HCT116 (cell line): ENCODE measurements at regions not wholly inside any gene's neighbourhood (a gene's known extent, or its start where the extent isn't known, plus 50 kb on each side); places are given as distances from the start of the nearest gene placed in this dataset.

Experiments used
- ATAC-seq: fragments of 200-7000 bp; cut with Tn5 transposase; 2 replicates; pipeline ENCODE4 v1.9.1; 2020; ENCODE audit warnings: mild to moderate bottlenecking, moderate library complexity
- BruUV-seq: library from RNA; stranded (reverse); fragments of 400-500 nt; replicated peaks from 2 replicates; lab custom pipeline; 2021; lab: Mats Ljungman, UMichigan
- CTCF ChIA-PET: fragments of 300-600 bp; sonication (Branson Sonifier 250); formaldehyde crosslinking; loops from one replicate; lab custom pipeline; 2021; ENCODE audit warnings: antibody characterized with exemption; lab: Charles Lee
- POLR2A ChIA-PET: fragments of 300-600, 350-600 bp; sonication (Branson Sonifier 250); formaldehyde crosslinking; loops from one replicate; lab custom pipeline; 2021; ENCODE audit warnings: antibody characterized with exemption; lab: Charles Lee
- RAD21 ChIA-PET, 2 experiments: fragments of 300-600 bp; sonication (Branson Sonifier 250); formaldehyde crosslinking; loops; one replicate each; lab custom pipeline; 2023; ENCODE audit warnings: low total read pairs in 2 of 2; ENCODE audit not compliant: uncharacterized antibody in 2 of 2, unreplicated experiment in 2 of 2, low non-redundant PET in 1 of 2; lab: Charles Lee
- DNase-seq: peaks from one replicate; pipeline ENCODE4 v3.0.0-alpha.2; 2010; ENCODE audit warnings: low read depth, low spot score
- H2AFZ ChIP-seq: fragments of 200-600 bp; shearing (Covaris generic), sonication (generic); 2 replicates; pipeline ENCODE4 v1.6.1; 2017; ENCODE audit warnings: low read depth, mixed run types, mixed read lengths, antibody characterized with exemption, low read length; ENCODE audit not compliant: poor library complexity, severe bottlenecking
- H3K27ac ChIP-seq: 2 replicates; pipeline ENCODE4 v1.5.1; 2012; ENCODE audit warnings: low read depth, low read length
- H3K27me3 ChIP-seq: fragments of 200-600 bp; sonication (generic); 2 replicates; pipeline ENCODE4 v1.6.1; 2016; ENCODE audit warnings: mixed run types, low read length, mixed read lengths; ENCODE audit not compliant: insufficient read depth
- H3K36me3 ChIP-seq, 2 experiments: fragments of 200-500 bp in 1 of 2; fragments of 200-600 bp in 1 of 2; sonication (Bioruptor generic) in 1 of 2; sonication (generic) in 1 of 2; 2 replicates each; pipeline versions ENCODE4 v1.5.1 to v1.6.1; 2014 to 2016; ENCODE audit warnings: low read length in 2 of 2, inconsistent platforms in 1 of 2, mixed read lengths in 1 of 2, mixed run types in 1 of 2; ENCODE audit not compliant: insufficient read depth in 2 of 2, control insufficient read depth in 1 of 2
- H3K4me1 ChIP-seq, 2 experiments: fragments of 200-600 bp in 1 of 2; sonication (generic) in 1 of 2; 2 replicates each; pipeline versions ENCODE4 v1.5.1 to v1.6.1; 2012 to 2017; ENCODE audit warnings: low read length in 2 of 2, inconsistent platforms in 1 of 2, mild to moderate bottlenecking in 1 of 2, mixed read lengths in 1 of 2, mixed run types in 1 of 2, moderate library complexity in 1 of 2; ENCODE audit not compliant: insufficient read depth in 2 of 2, control insufficient read depth in 1 of 2
- H3K4me2 ChIP-seq: fragments of 200-600 bp; sonication (generic); 2 replicates; pipeline ENCODE4 v1.6.1; 2017; ENCODE audit warnings: mixed run types, low read length, mixed read lengths
- H3K4me3 ChIP-seq, 2 experiments: fragments of 200-600 bp in 1 of 2; sonication (generic) in 1 of 2; replicated peaks in 1 of 2; 2 replicates each; pipeline ENCODE4 v1.5.1; 2011 to 2016; ENCODE audit warnings: low read length in 2 of 2, control low read depth in 1 of 2, low read depth in 1 of 2, mild to moderate bottlenecking in 1 of 2, mixed read lengths in 1 of 2, mixed run types in 1 of 2
- H3K79me2 ChIP-seq: fragments of 200-600 bp; sonication (generic); 2 replicates; pipeline ENCODE4 v1.6.1; 2017; ENCODE audit warnings: mild to moderate bottlenecking, mixed run types, low read length, moderate library complexity, mixed read lengths; ENCODE audit not compliant: insufficient read depth
- H3K9ac ChIP-seq: fragments of 200-600 bp; sonication (generic); 2 replicates; pipeline ENCODE4 v1.6.1; 2016; ENCODE audit warnings: low read length, mixed read lengths
- H3K9me2 ChIP-seq: fragments of 200-600 bp; sonication (generic), shearing (Covaris generic); 2 replicates; pipeline ENCODE4 v1.6.1; 2017; ENCODE audit warnings: mixed run types, mild to moderate bottlenecking, moderate library complexity; ENCODE audit not compliant: insufficient read depth
- H3K9me3 ChIP-seq, 2 experiments: fragments of 200-500 bp in 1 of 2; fragments of 200-600 bp in 1 of 2; sonication (Bioruptor generic) in 1 of 2; sonication (generic) in 1 of 2; 2 replicates each; pipeline ENCODE4 v1.6.1; 2014 to 2017; ENCODE audit warnings: low read length in 2 of 2, mixed read lengths in 2 of 2, inconsistent platforms in 1 of 2, low read depth in 1 of 2, mild to moderate bottlenecking in 1 of 2, mixed run types in 1 of 2, moderate library complexity in 1 of 2; ENCODE audit not compliant: control insufficient read depth in 1 of 2, insufficient read depth in 1 of 2
- H4K20me1 ChIP-seq: fragments of 200-600 bp; sonication (generic), shearing (Covaris generic); 2 replicates; pipeline ENCODE4 v1.6.1; 2017; ENCODE audit warnings: mixed run types, mild to moderate bottlenecking, moderate library complexity; ENCODE audit not compliant: insufficient read depth
- CBX3 ChIP-seq: IDR thresholded peaks from 2 replicates; pipeline ENCODE4 v1.6.1; 2012; ENCODE audit warnings: low read depth
- CEBPB ChIP-seq: IDR thresholded peaks from 2 replicates; pipeline ENCODE4 v1.6.1; 2012; ENCODE audit warnings: low read depth
- EZH2 ChIP-seq: fragments of 200-600 bp; sonication (generic); IDR thresholded peaks from 2 replicates; pipeline ENCODE4 v1.6.1; 2017; ENCODE audit warnings: antibody characterized with exemption, mixed run types
- EZH2phosphoT487 ChIP-seq: fragments of 200-600 bp; IDR thresholded peaks from 2 replicates; pipeline ENCODE4 v1.6.1; 2018; ENCODE audit warnings: antibody characterized with exemption, borderline replicate concordance
- FOSL1 ChIP-seq: IDR thresholded peaks from 2 replicates; pipeline ENCODE4 v1.6.1; 2012; ENCODE audit warnings: low read depth
- POLR2A ChIP-seq: IDR thresholded peaks from 2 replicates; pipeline ENCODE4 v1.7.0; 2011; ENCODE audit warnings: borderline replicate concordance; ENCODE audit not compliant: insufficient read depth, insufficient read length; ENCODE audit errors: extremely low read depth
- YY1 ChIP-seq: IDR thresholded peaks from 2 replicates; pipeline ENCODE4 v1.6.1; 2011; ENCODE audit warnings: low read length, low read depth, moderate library complexity, mild to moderate bottlenecking; ENCODE audit not compliant: insufficient replicate concordance; ENCODE audit errors: extremely low read depth
- ZBTB33 ChIP-seq: IDR thresholded peaks from 2 replicates; pipeline ENCODE4 v1.6.1; 2011; ENCODE audit warnings: mild to moderate bottlenecking, low read length, moderate library complexity; ENCODE audit not compliant: insufficient replicate concordance; ENCODE audit errors: extremely low read depth
- ZFX ChIP-seq: fragments of 450-650 bp; IDR thresholded peaks from 2 replicates; pipeline ENCODE4 v1.6.1; 2017
- intact Hi-C: fragments of 100-400 bp; cut with micrococcal nuclease; formaldehyde crosslinking; loops from 2 replicates; pipeline ENCODE4 v1.10.0; 2022
- TF ChIP-seq, protein P1 (sequence below): IDR thresholded peaks from 2 replicates; pipeline ENCODE4 v1.6.1; 2012; ENCODE audit warnings: low read depth
- TF ChIP-seq, protein P2 (sequence below): IDR thresholded peaks from 2 replicates; pipeline ENCODE4 v1.6.1; 2012
- TF ChIP-seq, protein P3 (sequence below): IDR thresholded peaks from 2 replicates; pipeline ENCODE4 v1.6.1; 2012

DNA sequence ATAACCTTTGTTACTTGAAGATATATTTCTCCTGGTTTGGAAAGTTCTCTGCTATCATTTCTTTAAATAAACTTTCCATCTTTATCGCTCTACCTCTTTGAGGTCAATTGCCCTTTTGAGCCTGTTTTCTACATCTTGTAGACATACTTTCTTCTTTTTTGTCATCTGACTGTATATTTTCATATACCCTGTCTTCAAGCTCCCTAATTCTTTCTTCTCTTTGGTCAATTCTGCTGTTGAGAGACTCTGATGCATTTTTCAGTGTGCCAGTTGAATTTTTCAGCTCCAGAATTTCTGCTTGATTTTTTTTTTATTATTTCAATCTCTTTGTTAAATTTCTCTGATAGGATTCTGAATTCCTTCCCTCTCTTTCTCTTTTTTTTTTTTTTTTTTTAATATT is 511.2 kb upstream of the GRAMD2B start:
- ATAC-seq, result no peak
- ChIA-PET CTCF (no interaction called here), POLR2A (no interaction called here), RAD21 (no interaction called here)
- H3K9ac ChIP-seq, result no peak overlapping the region
- no peak overlapping the region for H3K4me2 ChIP-seq
- H3K36me3 ChIP-seq, result no peaks in the 10 kb centered on the region
- H3K9me3 ChIP-seq, result no peaks in the 10 kb centered on the region
- H3K9me2 ChIP-seq, result no peaks in the 10 kb centered on the region
- TF ChIP-seq CBX3, result no peak
- TF ChIP-seq, protein P1, sequence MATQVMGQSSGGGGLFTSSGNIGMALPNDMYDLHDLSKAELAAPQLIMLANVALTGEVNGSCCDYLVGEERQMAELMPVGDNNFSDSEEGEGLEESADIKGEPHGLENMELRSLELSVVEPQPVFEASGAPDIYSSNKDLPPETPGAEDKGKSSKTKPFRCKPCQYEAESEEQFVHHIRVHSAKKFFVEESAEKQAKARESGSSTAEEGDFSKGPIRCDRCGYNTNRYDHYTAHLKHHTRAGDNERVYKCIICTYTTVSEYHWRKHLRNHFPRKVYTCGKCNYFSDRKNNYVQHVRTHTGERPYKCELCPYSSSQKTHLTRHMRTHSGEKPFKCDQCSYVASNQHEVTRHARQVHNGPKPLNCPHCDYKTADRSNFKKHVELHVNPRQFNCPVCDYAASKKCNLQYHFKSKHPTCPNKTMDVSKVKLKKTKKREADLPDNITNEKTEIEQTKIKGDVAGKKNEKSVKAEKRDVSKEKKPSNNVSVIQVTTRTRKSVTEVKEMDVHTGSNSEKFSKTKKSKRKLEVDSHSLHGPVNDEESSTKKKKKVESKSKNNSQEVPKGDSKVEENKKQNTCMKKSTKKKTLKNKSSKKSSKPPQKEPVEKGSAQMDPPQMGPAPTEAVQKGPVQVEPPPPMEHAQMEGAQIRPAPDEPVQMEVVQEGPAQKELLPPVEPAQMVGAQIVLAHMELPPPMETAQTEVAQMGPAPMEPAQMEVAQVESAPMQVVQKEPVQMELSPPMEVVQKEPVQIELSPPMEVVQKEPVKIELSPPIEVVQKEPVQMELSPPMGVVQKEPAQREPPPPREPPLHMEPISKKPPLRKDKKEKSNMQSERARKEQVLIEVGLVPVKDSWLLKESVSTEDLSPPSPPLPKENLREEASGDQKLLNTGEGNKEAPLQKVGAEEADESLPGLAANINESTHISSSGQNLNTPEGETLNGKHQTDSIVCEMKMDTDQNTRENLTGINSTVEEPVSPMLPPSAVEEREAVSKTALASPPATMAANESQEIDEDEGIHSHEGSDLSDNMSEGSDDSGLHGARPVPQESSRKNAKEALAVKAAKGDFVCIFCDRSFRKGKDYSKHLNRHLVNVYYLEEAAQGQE, result no peak
- TF ChIP-seq CEBPB, result no peak
- TF ChIP-seq EZH2, result no peak
- TF ChIP-seq, protein P2, sequence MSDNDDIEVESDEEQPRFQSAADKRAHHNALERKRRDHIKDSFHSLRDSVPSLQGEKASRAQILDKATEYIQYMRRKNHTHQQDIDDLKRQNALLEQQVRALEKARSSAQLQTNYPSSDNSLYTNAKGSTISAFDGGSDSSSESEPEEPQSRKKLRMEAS, result no peak
- intact Hi-C loops, result no loop called here
- H3K79me2 ChIP-seq, result no peaks in the 10 kb centered on the region
- no peaks in the 10 kb centered on the region for H3K4me1 ChIP-seq
- no peak overlapping the region for H2AFZ ChIP-seq
- no peak overlapping the region for H3K27ac ChIP-seq
- no peaks in the 10 kb centered on the region for H4K20me1 ChIP-seq
- no TSS peak for BruUV-seq
- H3K4me3 ChIP-seq, result no peak overlapping the region
- DNase-seq, result no peak
- no peaks in the 10 kb centered on the region for H3K27me3 ChIP-seq

DNA sequence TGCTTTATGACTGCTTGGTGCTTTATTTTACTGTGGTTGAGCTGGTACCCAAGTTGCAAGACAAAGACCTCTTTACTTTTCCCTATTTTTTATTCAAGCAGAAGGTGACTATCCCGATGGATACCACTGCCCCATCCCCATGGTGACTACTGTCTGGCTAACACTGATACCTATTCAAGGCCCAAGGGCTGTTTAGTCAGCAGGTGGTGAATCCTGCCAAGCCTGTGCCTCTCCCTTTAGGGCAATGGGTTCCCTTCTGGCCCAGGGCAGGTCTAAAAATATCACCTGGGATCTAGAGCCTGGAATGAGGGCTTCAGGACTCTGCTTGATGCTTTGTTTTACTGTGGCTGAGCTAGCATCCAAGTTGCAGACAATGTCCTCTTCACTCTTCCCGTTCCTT is 510.0 kb upstream of the GRAMD2B start:
- intact Hi-C loops, result no loop called here
- no TSS peak for BruUV-seq
- CTCF ChIA-PET, result no interaction called here
- H3K4me3 ChIP-seq, result no peak overlapping the region
- no peak overlapping the region for H3K4me2 ChIP-seq
- no peaks in the 10 kb centered on the region for H3K27me3 ChIP-seq
- ATAC-seq (no peak), DNase-seq (no peak)
- no peaks in the 10 kb centered on the region for H3K36me3 ChIP-seq
- no peaks in the 10 kb centered on the region for H3K9me2 ChIP-seq
- no peak overlapping the region for H3K27ac ChIP-seq
- no peaks in the 10 kb centered on the region for H4K20me1 ChIP-seq
- H2AFZ ChIP-seq, result no peak overlapping the region
- no peak overlapping the region for H3K9ac ChIP-seq
- H3K4me1 ChIP-seq, result no peaks in the 10 kb centered on the region
- RAD21 ChIA-PET, result no interaction called here
- POLR2A ChIA-PET, result no interaction called here
- no peaks in the 10 kb centered on the region for H3K9me3 ChIP-seq
- H3K79me2 ChIP-seq, result no peaks in the 10 kb centered on the region
- no peak for TF ChIP-seq YY1
- no peak for TF ChIP-seq POLR2A
- TF ChIP-seq ZFX, result no peak
- TF ChIP-seq FOSL1, result no peak
- no peak for TF ChIP-seq EZH2phosphoT487
- TF ChIP-seq ZBTB33, result no peak
- TF ChIP-seq, protein P3, sequence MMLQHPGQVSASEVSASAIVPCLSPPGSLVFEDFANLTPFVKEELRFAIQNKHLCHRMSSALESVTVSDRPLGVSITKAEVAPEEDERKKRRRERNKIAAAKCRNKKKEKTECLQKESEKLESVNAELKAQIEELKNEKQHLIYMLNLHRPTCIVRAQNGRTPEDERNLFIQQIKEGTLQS, result no peak
- TF ChIP-seq, protein P2, result no peak
